Stomach (tissue), 4 donors: ENCODE measurements at regions not wholly inside any gene's neighbourhood (a gene's known extent, or its start where the extent isn't known, plus 50 kb on each side); places are given as distances from the start of the nearest gene placed in this dataset.

Experiments
- CTCF ChIP-seq, 7 experiments: fragments of 450-650 bp in 4 of 7; fragments of 200-600 bp in 3 of 7; sonication (generic) in 3 of 7; IDR thresholded peaks; one replicate each; pipeline ENCODE4 v1.5.1; 2016 to 2019; ENCODE audit warnings: antibody characterized with exemption in 7 of 7, control low read depth in 2 of 7, mild to moderate bottlenecking in 1 of 7
- POLR2A ChIP-seq, 4 donors: fragments of 450-650 bp; IDR thresholded peaks; one replicate each; pipeline ENCODE4 v1.6.1; 2016; ENCODE audit warnings: antibody characterized with exemption in 4 of 4, control low read depth in 2 of 4, mild to moderate bottlenecking in 1 of 4, moderate library complexity in 1 of 4

- TF ChIP-seq CTCF (IDR thresholded peaks at IDR 0.05) (no peak), POLR2A (IDR thresholded peaks at IDR 0.05) (no peak)
Observed at GRCh38 chrY:13019486-13019885, 114.8 kb downstream of the DDX3Y start.
